Heart left ventricle (tissue), 16 donors: ENCODE measurements at regions not wholly inside any gene's neighbourhood (a gene's known extent, or its start where the extent isn't known, plus 50 kb on each side); places are given as distances from the start of the nearest gene placed in this dataset.

Experiments
- ATAC-seq, 4 donors: fragments of 200-7000 bp; cut with Tn5 transposase; one replicate each; pipeline ENCODE4 v1.9.1; 2020 to 2022; ENCODE audit warnings: moderate library complexity in 4 of 4, mild to moderate bottlenecking in 3 of 4, moderate number of reproducible peaks in 1 of 4
- DNase-seq, 5 donors: peaks; one replicate each; pipeline ENCODE4 v3.0.0-alpha.2; 2020
- H3K27ac ChIP-seq, 12 donors: fragments of 200-600 bp; sonication (generic) in 4 of 12; one replicate each; pipeline versions ENCODE4 v1.5.0 to v1.8.0; 2016 to 2022; ENCODE audit warnings: mild to moderate bottlenecking in 2 of 12
- H3K27me3 ChIP-seq, 9 donors: fragments of 200-600 bp; sonication (generic) in 2 of 9; one replicate each; pipeline versions ENCODE4 v1.5.1 to v1.8.0; 2016 to 2022; ENCODE audit warnings: mild to moderate bottlenecking in 3 of 9
- H3K36me3 ChIP-seq, 9 donors: fragments of 200-600 bp; sonication (generic) in 2 of 9; one replicate each; pipeline versions ENCODE4 v1.5.0 to v1.8.0; 2018 to 2022; ENCODE audit warnings: mild to moderate bottlenecking in 2 of 9
- H3K4me1 ChIP-seq, 12 donors: fragments of 200-600 bp; sonication (generic) in 4 of 12; one replicate each; pipeline versions ENCODE4 v1.5.0 to v1.8.0; 2016 to 2022; ENCODE audit warnings: mild to moderate bottlenecking in 3 of 12
- H3K4me3 ChIP-seq, 12 donors: fragments of 200-600 bp; sonication (generic) in 4 of 12; one replicate each; pipeline versions ENCODE4 v1.5.0 to v1.8.0; 2017 to 2022; ENCODE audit warnings: mild to moderate bottlenecking in 9 of 12, moderate library complexity in 4 of 12
- H3K9me3 ChIP-seq, 12 donors: fragments of 200-600 bp; sonication (generic) in 4 of 12; one replicate each; pipeline versions ENCODE4 v1.5.0 to v1.8.0; 2016 to 2022; ENCODE audit warnings: mild to moderate bottlenecking in 1 of 12
- CTCF ChIP-seq, 12 donors: fragments of 200-600 bp; sonication (generic) in 4 of 12; IDR thresholded peaks; one replicate each; pipeline versions ENCODE4 v1.5.0 to v1.8.0; 2018 to 2022; ENCODE audit warnings: antibody characterized with exemption in 12 of 12, mild to moderate bottlenecking in 5 of 12
- POLR2A ChIP-seq, 2 donors: fragments of 450-650 bp; IDR thresholded peaks; one replicate each; pipeline ENCODE4 v1.6.1; 2017; ENCODE audit warnings: antibody characterized with exemption in 2 of 2, mild to moderate bottlenecking in 2 of 2, moderate library complexity in 2 of 2
- WGBS, 4 donors: extraction: QIAGEN DNeasy Blood & Tissue Kit in 2 of 4; methylation state at CpG; one replicate each; pipeline versions ENCODE4 v1.1.5 to v1.1.7; 2013 to 2018; 5-methylcytosine and 5-hydroxymethylcytosine counted together
- intact Hi-C, 10 donors: fragments of 100-400 bp; cut with DNase I; formaldehyde crosslinking; loops; one replicate each; pipeline versions ENCODE4 v1.11.1 to v1.14.2; 2022
- donor health status: ischemic (EF 13 %, LVEDD 7.1; RV severe dilation, severe dysfunction).
- donor health status: healthy with polysubstance abuse.
- donor health status: DM: no; HTN: yes; CAD: no.
- donor health status: DM: no; HTN: no; CAD: no.
- donor health status: ischemic (EF 25% LVEDD 6.9; RV normal size, moderate dysfunction).
- donor health status: ischemic (EF 25% LVEDD 5.7; RV mildly dilated, moderate dysfunction).
- donor health status: healthy.
- donor health status: DM: yes; HTN: yes; CAD: no.
- donor health status: ischemic (EF 35%, LVEDD 5.7; RV mildly dilated, moderate dysfunction).
- donor health status: nonischemic (EF 11% LVEDD 7.7; RV severe dilation, severe dysfunction).
- donor health status: DM: yes; HTN: yes; CAD: no.
- donor health status: PGD.
- donor health status: ischemic (EF 29% LVEDD 5.4; RV normal size, mild dysfunction).
- donor health status: nonischemic (EF 23%, LVEDD 6.1; RV moderate dilation, normal function).

DNA sequence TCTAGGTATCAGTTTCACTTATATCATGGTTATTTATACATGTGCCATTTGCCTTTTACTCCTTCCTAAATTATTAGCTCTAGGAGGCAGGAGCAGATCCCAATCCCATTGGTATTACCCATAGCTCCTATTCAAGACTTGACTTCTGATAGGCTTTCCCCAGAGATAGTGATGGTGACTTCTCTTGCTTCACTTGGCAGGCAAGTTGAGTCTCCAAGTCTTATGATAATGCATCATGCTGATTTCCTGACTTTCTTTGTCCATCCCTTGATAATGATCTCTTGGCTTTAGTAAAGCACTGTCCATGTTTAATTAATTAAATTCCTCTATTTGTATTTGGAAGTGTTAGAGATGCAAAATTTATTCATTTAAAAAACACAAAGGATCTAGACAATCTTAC lies 253.5 kb upstream of the ADAMTS5 start:
- no peak overlapping the region for H3K27ac ChIP-seq
- H3K27me3 ChIP-seq = no peaks in the 10 kb centered on the region
- H3K36me3 ChIP-seq = no peaks in the 10 kb centered on the region
- DNase-seq = no peak
- H3K4me1 ChIP-seq = no peaks in the 10 kb centered on the region
- H3K9me3 ChIP-seq = no peaks in the 10 kb centered on the region
- intact Hi-C loops = no loop called here
- ATAC-seq = no peak
- no peak overlapping the region for H3K4me3 ChIP-seq
- TF ChIP-seq POLR2A (IDR thresholded peaks at IDR 0.05) = no peak
- TF ChIP-seq CTCF (IDR thresholded peaks at IDR 0.05) = no peak

GRCh38 chr21:27219068-27219467 lies 252.2 kb upstream of the ADAMTS5 start:
- 90 to 97% (median 96%) methylated on average over 2 of the region's 2 CpGs for WGBS, 4 donors
- Histone ChIP-seq H3K9me3 (no peaks in the 10 kb centered on the region), H3K27me3 (no peaks in the 10 kb centered on the region), H3K4me1 (no peaks in the 10 kb centered on the region), H3K36me3 (no peaks in the 10 kb centered on the region), H3K27ac (no peak overlapping the region), H3K4me3 (no peak overlapping the region)
- intact Hi-C loops = no loop called here
- TF ChIP-seq CTCF (IDR thresholded peaks at IDR 0.05) = no peak
- TF ChIP-seq POLR2A (IDR thresholded peaks at IDR 0.05) = no peak
- DNase-seq (no peak), ATAC-seq (peak in 2 of 4 donors; percentile 27 to 54)

GRCh38 chr21:27213303-27213702 lies 246.4 kb upstream of the ADAMTS5 start:
- no peak for ATAC-seq
- TF ChIP-seq CTCF (IDR thresholded peaks at IDR 0.05) (peak in 3 of 12 donors; percentile 11 to 26 (median 16)), POLR2A (IDR thresholded peaks at IDR 0.05) (no peak)

DNA sequence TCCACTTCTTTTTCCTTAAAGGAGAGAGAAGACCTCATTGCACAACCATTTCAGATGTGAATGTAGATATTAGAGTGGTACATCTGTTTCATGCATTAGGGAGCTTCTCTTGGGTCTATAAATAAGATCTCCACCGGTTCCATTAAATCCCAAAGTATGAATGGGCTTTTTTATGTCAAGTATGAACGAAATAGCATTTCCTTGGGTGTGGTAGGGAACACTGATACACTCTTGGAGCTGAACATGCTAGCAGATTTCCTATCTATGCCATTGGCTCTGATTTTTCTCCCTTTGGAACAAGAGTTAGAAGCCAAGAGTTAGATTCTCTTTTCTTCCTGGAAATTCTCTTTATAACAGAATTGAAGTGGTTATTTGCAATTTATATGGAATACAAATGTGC lies 245.6 kb upstream of the ADAMTS5 start:
- DNase-seq (no peak), ATAC-seq (peak; percentile 38 to 92 (median 53))
- H3K4me3 ChIP-seq = no peak overlapping the region
- intact Hi-C loops = no loop called here
- H3K4me1 ChIP-seq = peaks cover 0 to 14% (median 2%) of the 10 kb centered on the region in 12 donors
- H3K9me3 ChIP-seq = peaks cover 0 to 9% (median 0%) of the 10 kb centered on the region in 12 donors
- H3K36me3 ChIP-seq = no peaks in the 10 kb centered on the region
- 32 to 48% (median 34%) methylated on average over 2 of the region's 2 CpGs for WGBS, 4 donors
- no peaks in the 10 kb centered on the region for H3K27me3 ChIP-seq
- no peak for TF ChIP-seq POLR2A (IDR thresholded peaks at IDR 0.05)
- peak overlapping the region in 6 of 12 donors; percentile 11 to 58 (median 36) for H3K27ac ChIP-seq

More at GRCh38 chr21:27213303-27213702, 246.4 kb upstream of the ADAMTS5 start:
- DNase-seq = no peak
- intact Hi-C loops = no loop called here
- Histone ChIP-seq H3K9me3 (peaks cover 0 to 2% (median 0%) of the 10 kb centered on the region in 12 donors), H3K27me3 (no peaks in the 10 kb centered on the region), H3K4me3 (no peak overlapping the region), H3K36me3 (no peaks in the 10 kb centered on the region), H3K27ac (no peak overlapping the region), H3K4me1 (peaks cover 0 to 14% (median 2%) of the 10 kb centered on the region in 12 donors)

DNA sequence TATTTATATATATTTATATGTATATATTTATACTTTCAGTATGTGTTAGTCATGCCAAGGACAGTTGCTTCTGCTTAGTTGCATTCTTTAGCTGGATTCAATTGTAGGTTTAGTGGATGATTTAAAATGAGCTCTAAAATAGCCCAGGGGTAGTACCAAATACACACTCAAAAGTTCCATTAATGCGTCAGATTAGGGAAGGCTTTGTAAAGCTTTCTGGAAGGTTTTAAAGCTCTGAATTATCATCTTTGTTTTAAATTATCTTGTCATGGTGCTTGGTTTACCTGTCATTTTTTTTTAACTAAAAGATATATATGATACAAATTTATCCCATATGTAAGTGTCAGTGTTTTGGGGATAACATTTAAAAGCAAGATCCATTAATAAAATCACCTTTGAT lies 242.7 kb upstream of the ADAMTS5 start:
- DNase-seq (no peak), ATAC-seq (no peak)
- Histone ChIP-seq H3K27me3 (no peaks in the 10 kb centered on the region), H3K27ac (no peak overlapping the region), H3K4me1 (peaks cover 0 to 14% (median 2%) of the 10 kb centered on the region in 12 donors), H3K36me3 (no peaks in the 10 kb centered on the region), H3K9me3 (peaks cover 0 to 9% (median 0%) of the 10 kb centered on the region in 12 donors), H3K4me3 (no peak overlapping the region)
- TF ChIP-seq CTCF (IDR thresholded peaks at IDR 0.05) (no peak), POLR2A (IDR thresholded peaks at IDR 0.05) (no peak)
- 93 to 97% (median 95%) methylated on average over 1 of the region's 1 CpG for WGBS, 4 donors
- intact Hi-C loops = no loop called here
